Tibial artery (tissue), 4 donors: ENCODE measurements at regions not wholly inside any gene's neighbourhood (a gene's known extent, or its start where the extent isn't known, plus 50 kb on each side); places are given as distances from the start of the nearest gene placed in this dataset.

Experiments
- DNase-seq, 2 donors: peaks; one replicate each; pipeline ENCODE4 v3.0.0-alpha.2; 2019
- H3K27ac ChIP-seq, 2 donors: fragments of 200-600 bp; sonication (generic) in 1 of 2; 1 replicate in 1 of 2; 2 replicates in 1 of 2; pipeline ENCODE4 v1.5.1; 2018 to 2019; ENCODE audit warnings: mild to moderate bottlenecking in 1 of 2
- H3K27me3 ChIP-seq, 2 donors: fragments of 200-600 bp; sonication (generic) in 1 of 2; one replicate each; pipeline versions ENCODE4 v1.5.1 to v1.6.0; 2016 to 2019
- H3K36me3 ChIP-seq, 3 donors: fragments of 200-600 bp; sonication (generic) in 2 of 3; one replicate each; pipeline ENCODE4 v1.5.1; 2016 to 2019; ENCODE audit warnings: mild to moderate bottlenecking in 2 of 3
- H3K4me1 ChIP-seq, 4 donors: fragments of 200-600 bp; sonication (generic) in 2 of 4; 1 replicate in 3 of 4; 2 replicates in 1 of 4; pipeline ENCODE4 v1.5.1; 2016 to 2019
- H3K4me3 ChIP-seq, 2 donors: fragments of 200-600 bp; sonication (generic) in 1 of 2; 1 replicate in 1 of 2; 2 replicates in 1 of 2; pipeline ENCODE4 v1.5.1; 2018 to 2019; ENCODE audit warnings: mild to moderate bottlenecking in 2 of 2
- H3K9me3 ChIP-seq, 3 donors: fragments of 200-600 bp; sonication (generic) in 1 of 3; one replicate each; pipeline ENCODE4 v1.5.1; 2016 to 2019
- intact Hi-C: fragments of 100-400 bp; cut with DNase I; formaldehyde crosslinking; loops from one replicate; pipeline ENCODE4 v1.15.0; 2023; ENCODE audit warnings: low total_unique reads
- TF ChIP-seq, protein P1 (sequence below), 2 experiments: fragments of 200-600 bp in 1 of 2; fragments of 450-650 bp in 1 of 2; IDR thresholded peaks; one replicate each; pipeline ENCODE4 v1.5.1; 2017 to 2019; ENCODE audit warnings: antibody characterized with exemption in 2 of 2, mild to moderate bottlenecking in 1 of 2, moderate library complexity in 1 of 2

- Histone ChIP-seq H3K27me3 (peaks cover 0 to 3% of the 10 kb centered on the region in 2 donors), H3K9me3 (no peaks in the 10 kb centered on the region), H3K27ac (no peak overlapping the region), H3K36me3 (no peaks in the 10 kb centered on the region), H3K4me1 (no peaks in the 10 kb centered on the region), H3K4me3 (no peak overlapping the region)
- TF ChIP-seq, protein P1, sequence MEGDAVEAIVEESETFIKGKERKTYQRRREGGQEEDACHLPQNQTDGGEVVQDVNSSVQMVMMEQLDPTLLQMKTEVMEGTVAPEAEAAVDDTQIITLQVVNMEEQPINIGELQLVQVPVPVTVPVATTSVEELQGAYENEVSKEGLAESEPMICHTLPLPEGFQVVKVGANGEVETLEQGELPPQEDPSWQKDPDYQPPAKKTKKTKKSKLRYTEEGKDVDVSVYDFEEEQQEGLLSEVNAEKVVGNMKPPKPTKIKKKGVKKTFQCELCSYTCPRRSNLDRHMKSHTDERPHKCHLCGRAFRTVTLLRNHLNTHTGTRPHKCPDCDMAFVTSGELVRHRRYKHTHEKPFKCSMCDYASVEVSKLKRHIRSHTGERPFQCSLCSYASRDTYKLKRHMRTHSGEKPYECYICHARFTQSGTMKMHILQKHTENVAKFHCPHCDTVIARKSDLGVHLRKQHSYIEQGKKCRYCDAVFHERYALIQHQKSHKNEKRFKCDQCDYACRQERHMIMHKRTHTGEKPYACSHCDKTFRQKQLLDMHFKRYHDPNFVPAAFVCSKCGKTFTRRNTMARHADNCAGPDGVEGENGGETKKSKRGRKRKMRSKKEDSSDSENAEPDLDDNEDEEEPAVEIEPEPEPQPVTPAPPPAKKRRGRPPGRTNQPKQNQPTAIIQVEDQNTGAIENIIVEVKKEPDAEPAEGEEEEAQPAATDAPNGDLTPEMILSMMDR (IDR thresholded peaks at IDR 0.05), result no peak
- no peak for DNase-seq
- intact Hi-C loops, result no loop called here
These were observed 125.0 kb downstream of the MSX2 start for GRCh38 chr5:174849426-174849825.

- Histone ChIP-seq H3K4me1 (no peaks in the 10 kb centered on the region), H3K27ac (no peak overlapping the region), H3K4me3 (no peak overlapping the region), H3K36me3 (no peaks in the 10 kb centered on the region), H3K27me3 (no peaks in the 10 kb centered on the region), H3K9me3 (no peaks in the 10 kb centered on the region)
- DNase-seq, result no peak
- TF ChIP-seq, protein P1 (IDR thresholded peaks at IDR 0.05), result no peak
- intact Hi-C loops, result no loop called here
These were observed 120.6 kb downstream of the MSX2 start for GRCh38 chr5:174844971-174845370.

- no peak for DNase-seq
- Histone ChIP-seq H3K36me3 (no peaks in the 10 kb centered on the region), H3K4me3 (no peak overlapping the region), H3K27me3 (no peaks in the 10 kb centered on the region), H3K4me1 (no peaks in the 10 kb centered on the region), H3K9me3 (no peaks in the 10 kb centered on the region), H3K27ac (no peak overlapping the region)
- TF ChIP-seq, protein P1 (IDR thresholded peaks at IDR 0.05), result no peak
- intact Hi-C loops, result no loop called here
These were observed 119.2 kb downstream of the MSX2 start for GRCh38 chr5:174843263-174844250.

DNA sequence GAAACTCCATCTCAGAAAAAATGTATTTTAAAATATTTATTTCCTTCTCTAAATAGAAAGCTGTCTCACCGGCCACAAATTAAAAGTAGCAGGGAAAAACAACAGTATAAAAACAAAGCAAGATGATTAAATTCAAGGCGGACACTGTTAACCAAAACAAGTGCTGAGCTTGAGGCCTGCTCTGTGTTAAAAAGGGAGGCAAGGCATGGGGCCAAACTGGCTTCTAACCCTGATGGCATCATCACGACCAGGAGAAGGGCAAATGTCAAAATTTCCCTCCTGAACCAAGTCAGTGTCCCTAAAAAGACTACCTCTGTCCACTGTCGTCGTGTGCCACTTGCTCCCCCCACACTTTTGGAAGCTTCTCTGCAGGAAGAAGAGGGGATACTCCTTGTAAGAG lies 116.1 kb downstream of the MSX2 start:
- H3K36me3 ChIP-seq, result no peaks in the 10 kb centered on the region
- H3K9me3 ChIP-seq, result no peaks in the 10 kb centered on the region
- H3K27me3 ChIP-seq, result no peaks in the 10 kb centered on the region
- intact Hi-C loops, result no loop called here
- no peak overlapping the region for H3K4me3 ChIP-seq
- DNase-seq, result no peak
- no peak overlapping the region for H3K27ac ChIP-seq
- TF ChIP-seq, protein P1 (IDR thresholded peaks at IDR 0.05), result no peak
- no peaks in the 10 kb centered on the region for H3K4me1 ChIP-seq

DNA sequence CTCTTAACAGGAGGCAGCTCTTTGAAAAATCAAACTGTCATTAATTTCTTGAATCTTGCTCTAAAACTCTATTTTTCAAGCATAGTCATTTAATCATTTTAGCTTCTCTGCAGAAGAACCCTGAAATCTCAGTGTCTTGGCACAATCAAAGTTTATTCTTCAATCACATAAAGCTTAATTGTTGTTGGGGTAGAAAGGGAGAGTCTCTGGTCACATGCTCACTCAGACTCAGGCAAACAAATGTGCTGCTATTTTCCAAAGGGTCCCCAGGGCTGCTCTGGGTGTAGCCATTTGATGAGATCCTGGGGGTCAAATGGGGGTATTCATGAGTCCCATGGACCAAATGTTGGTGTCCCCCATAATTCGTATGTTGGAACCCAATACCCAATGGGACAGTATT lies 114.8 kb downstream of the MSX2 start:
- Histone ChIP-seq H3K4me3 (no peak overlapping the region), H3K27ac (no peak overlapping the region), H3K36me3 (no peaks in the 10 kb centered on the region), H3K4me1 (no peaks in the 10 kb centered on the region), H3K27me3 (no peaks in the 10 kb centered on the region), H3K9me3 (no peaks in the 10 kb centered on the region)
- intact Hi-C loops, result no loop called here
- DNase-seq, result no peak
- TF ChIP-seq, protein P1 (IDR thresholded peaks at IDR 0.05), result no peak
